GM23248 (cell line): ENCODE measurements at regions not wholly inside any gene's neighbourhood (a gene's known extent, or its start where the extent isn't known, plus 50 kb on each side); places are given as distances from the start of the nearest gene placed in this dataset.

ENCODE experiments used
- EZH2 ChIP-seq: fragments of 200-600 bp; sonication (generic); IDR thresholded peaks from 2 replicates; pipeline ENCODE4 v1.6.1; 2018; ENCODE audit warnings: antibody characterized with exemption, mild to moderate bottlenecking; ENCODE audit not compliant: insufficient read depth, poor library complexity, severe bottlenecking
- EZH2phosphoT487 ChIP-seq: fragments of 200-600 bp; sonication (generic); IDR thresholded peaks from 2 replicates; pipeline ENCODE4 v1.6.1; 2018; ENCODE audit warnings: antibody characterized with exemption, moderate library complexity, mild to moderate bottlenecking, low read depth; ENCODE audit not compliant: insufficient read depth

DNA sequence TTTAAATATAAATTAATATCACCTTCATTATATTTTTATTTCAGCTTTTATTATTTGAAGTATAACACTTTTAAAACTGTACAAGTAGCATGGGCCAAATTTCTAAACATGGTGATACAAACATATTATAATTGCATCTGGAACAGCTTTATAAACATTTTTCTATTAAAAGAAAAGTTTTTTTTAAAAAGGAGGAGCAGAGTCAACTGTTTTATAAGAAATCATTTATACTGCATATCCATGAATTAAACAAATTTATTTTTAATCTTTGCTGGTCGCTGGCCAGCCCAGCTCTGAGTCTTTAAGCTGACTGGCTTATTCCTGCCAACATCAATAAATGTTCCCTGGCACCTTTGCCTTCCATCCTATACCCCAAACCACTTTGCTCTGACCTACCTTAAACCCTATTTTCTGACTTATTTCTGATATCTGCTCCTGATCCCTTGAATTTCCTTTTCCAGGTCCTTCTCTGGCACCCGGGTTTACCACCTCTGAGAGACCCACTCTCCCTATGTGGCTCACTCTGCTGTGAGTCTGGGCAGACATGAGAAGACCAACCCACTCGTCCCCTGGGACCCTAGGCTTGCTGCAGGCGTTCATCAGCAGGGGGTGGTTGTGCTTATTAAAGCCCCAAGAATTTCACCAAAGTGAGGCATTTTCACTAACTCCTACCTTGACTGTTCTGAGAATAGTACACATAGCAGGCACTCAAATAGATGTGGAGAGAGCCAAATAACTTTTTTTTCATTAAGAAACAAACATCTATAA, 220.3 kb downstream of the KLF12 start:
- TF ChIP-seq EZH2 (no peak), EZH2phosphoT487 (no peak)
